ENCODE measurements at regions not wholly inside any gene's neighbourhood (a gene's known extent, or its start where the extent isn't known, plus 50 kb on each side); places are given as distances from the start of the nearest gene placed in this dataset.

DNA sequence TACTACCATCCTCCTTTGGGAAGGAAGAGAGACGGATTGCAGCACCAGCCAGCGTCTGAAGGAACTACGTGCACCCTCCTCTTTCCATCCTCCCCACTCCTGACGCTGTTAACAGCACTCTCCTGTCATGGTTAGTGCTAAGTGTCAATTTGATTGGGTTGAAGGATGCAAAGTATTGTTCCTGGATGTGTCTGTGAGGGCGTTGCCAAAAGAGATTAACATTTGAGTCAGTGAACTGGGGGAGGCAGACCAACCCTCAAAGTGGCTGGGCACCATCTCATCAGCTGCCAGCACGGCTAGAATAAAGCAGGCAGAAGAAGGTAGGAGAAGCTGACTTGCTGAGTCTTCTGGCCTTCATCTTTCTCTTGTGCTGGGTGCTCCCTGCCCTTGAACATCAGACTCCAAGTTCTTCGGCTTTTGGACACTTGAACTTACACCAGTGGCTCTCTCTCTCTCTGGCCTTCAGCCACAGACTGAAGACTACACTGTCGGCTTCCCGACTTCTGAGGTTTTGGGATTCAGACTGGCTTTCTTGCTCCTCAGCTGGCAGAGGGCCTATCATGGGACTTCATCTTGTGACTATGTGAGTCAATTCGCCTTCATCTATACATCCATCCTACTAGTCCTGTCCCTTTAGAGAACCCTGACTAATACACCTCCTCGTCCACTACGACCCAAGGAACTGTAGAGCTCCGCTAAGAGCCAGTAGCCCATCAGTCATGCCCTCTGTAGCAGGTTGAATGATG, 128.2 kb upstream of the HES1 start:
- no peak overlapping the region for H3K4me3 ChIP-seq
- H3K27ac ChIP-seq: no peak overlapping the region
- peaks cover 29% of the 10 kb centered on the region for H3K4me1 ChIP-seq (replicated peaks)
- DNase-seq (ENCODE audit: low read depth in 1 of 2, low spot score in 2 of 2): no peak
- no peaks in the 10 kb centered on the region for H3K27me3 ChIP-seq (replicated peaks)
- no peaks in the 10 kb centered on the region for H3K9me3 ChIP-seq (replicated peaks)
- no peaks in the 10 kb centered on the region for H3K36me3 ChIP-seq

GRCh38 chr3:194009019-194009418, 126.9 kb upstream of the HES1 start:
- no peak for DNase-seq (ENCODE audit: low read depth in 1 of 2, low spot score in 2 of 2)

DNA sequence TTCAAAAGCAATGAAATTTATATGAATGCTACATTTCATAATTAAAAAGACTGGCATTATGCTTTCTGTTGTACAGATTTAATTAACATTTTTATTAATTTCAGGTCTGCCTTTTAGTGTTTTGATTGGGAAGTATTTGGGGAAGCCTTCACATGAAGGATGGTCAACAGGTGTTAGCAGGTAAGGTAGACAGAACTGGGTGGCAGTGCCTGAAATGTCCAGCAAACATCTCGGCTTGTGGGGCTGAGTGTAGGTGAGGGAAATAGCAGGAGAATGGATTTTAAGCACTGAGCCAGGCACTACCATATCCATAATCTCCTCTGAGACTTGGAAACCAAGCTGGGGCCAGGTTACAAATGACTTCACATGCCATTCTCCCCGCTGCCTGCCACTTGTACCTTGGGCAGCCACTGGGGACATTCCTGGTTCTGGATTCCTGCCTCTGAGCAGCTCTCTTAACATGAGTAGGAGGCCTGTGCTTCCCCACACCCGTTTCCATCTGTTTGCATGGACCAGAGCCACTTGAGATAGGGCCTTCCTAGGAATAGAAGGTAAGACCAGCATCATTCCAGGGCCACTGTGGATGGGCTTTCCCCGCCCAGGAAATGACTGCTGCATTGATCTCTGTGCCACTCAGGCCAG, 125.9 kb upstream of the HES1 start:
- Histone ChIP-seq H3K27ac (no peak overlapping the region), H3K27me3 (replicated peaks) (no peaks in the 10 kb centered on the region), H3K36me3 (no peaks in the 10 kb centered on the region), H3K9me3 (replicated peaks) (no peaks in the 10 kb centered on the region), H3K4me1 (replicated peaks) (peaks cover 7% of the 10 kb centered on the region), H3K4me3 (no peak overlapping the region)
- no peak for DNase-seq (ENCODE audit: low read depth in 1 of 2, low spot score in 2 of 2)

More at GRCh38 chr3:194009019-194009418, 126.9 kb upstream of the HES1 start:
- H3K36me3 ChIP-seq: no peaks in the 10 kb centered on the region
- peaks cover 17% of the 10 kb centered on the region for H3K4me1 ChIP-seq (replicated peaks)
- no peaks in the 10 kb centered on the region for H3K27me3 ChIP-seq (replicated peaks)
- no peaks in the 10 kb centered on the region for H3K9me3 ChIP-seq (replicated peaks)
- H3K4me3 ChIP-seq: no peak overlapping the region
- no peak overlapping the region for H3K27ac ChIP-seq

DNA sequence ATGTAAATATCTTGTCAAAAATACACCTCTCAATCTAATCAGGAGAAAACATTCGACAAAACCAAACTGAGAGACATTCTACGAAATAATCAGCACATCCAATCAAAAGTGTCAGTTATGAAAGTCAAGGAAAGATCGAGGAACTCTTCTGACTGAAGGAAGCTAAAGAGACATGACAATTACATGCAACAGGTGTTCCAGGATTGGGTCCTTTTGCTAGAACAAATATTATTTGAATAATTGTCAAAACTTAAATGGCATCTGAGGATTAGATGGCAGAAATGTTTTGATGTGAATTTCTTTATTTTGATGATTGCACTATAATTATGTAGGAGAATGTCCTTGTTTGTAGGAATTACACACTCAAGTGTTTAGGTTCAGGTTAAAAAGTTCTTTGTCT, 124.1 kb upstream of the HES1 start:
- Histone ChIP-seq H3K36me3 (no peaks in the 10 kb centered on the region), H3K27ac (no peak overlapping the region), H3K27me3 (replicated peaks) (no peaks in the 10 kb centered on the region), H3K4me3 (no peak overlapping the region), H3K4me1 (replicated peaks) (0 out of 2 replicates have a peak, but pooled peaks cover 3% of the 10 kb centered on the region), H3K9me3 (replicated peaks) (no peaks in the 10 kb centered on the region)
- no peak for DNase-seq (ENCODE audit: low read depth in 1 of 2, low spot score in 2 of 2)

GRCh38 chr3:194013928-194014327, 122.0 kb upstream of the HES1 start:
- Histone ChIP-seq H3K27me3 (replicated peaks) (no peaks in the 10 kb centered on the region), H3K36me3 (no peaks in the 10 kb centered on the region), H3K27ac (no peak overlapping the region), H3K4me3 (no peak overlapping the region), H3K9me3 (replicated peaks) (no peaks in the 10 kb centered on the region), H3K4me1 (replicated peaks) (0 out of 2 replicates have a peak, but pooled peaks cover 3% of the 10 kb centered on the region)
- no peak for DNase-seq (ENCODE audit: low read depth in 1 of 2, low spot score in 2 of 2)

DNA sequence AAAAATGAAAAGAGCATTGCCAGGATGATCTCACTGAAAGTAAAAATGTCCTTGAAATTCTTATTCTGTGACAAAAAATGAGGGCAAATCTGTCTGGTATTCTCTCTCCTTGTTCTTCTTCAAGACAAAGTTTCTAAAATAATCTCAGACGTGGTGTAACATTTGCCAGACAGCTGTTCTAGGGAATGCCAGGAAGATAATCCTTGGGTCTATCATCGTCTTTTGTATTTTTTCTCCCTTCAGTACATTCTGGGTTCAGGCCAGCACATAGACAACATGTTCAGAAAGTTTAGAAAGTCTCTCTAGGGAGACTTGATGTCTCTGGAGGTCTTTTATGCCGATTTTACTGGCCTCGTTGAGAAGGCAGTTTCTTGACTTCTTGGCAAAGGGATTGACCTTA, 121.2 kb upstream of the HES1 start:
- Histone ChIP-seq H3K4me3 (no peak overlapping the region), H3K27me3 (replicated peaks) (no peaks in the 10 kb centered on the region), H3K4me1 (replicated peaks) (0 out of 2 replicates have a peak, but pooled peaks cover 3% of the 10 kb centered on the region), H3K36me3 (no peaks in the 10 kb centered on the region), H3K27ac (no peak overlapping the region), H3K9me3 (replicated peaks) (no peaks in the 10 kb centered on the region)
- DNase-seq (ENCODE audit: low read depth in 1 of 2, low spot score in 2 of 2): no peak

DNA sequence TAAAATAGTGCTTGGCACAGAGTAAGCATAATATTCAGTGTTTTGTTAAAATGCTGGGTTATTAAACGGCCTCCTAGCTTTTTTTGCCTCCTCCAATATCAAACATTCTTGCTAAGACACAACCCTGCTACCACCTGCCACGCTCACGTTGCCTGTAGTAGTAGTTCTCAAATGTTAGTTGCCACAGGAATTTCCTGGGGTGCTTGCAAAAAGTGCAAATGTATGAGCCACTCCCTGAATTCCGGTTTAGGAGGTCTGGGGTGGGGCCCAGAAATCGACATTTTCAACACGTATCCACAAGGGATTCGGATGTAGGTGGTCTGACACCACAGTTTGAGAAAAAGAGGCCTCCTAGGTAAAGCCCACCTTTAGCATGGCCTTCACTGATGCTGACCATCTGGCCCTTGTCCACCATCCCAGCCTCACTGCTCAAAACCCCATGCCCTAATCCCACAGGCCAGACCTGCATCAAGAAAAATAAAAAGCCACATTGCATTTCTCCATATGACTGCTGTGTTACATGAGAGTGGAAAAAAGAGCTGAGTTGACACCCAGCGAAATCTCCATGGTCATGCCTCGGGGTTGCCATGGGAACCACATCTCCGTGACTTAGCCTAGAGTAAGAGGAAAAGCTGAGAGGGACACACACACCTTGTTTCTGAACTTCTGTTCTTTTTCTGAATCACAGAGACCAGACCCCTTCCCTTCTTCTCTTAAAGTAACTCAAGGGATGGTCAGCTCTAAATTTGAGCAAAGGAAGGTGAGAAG, 116.4 kb upstream of the HES1 start:
- DNase-seq (ENCODE audit: low read depth in 1 of 2, low spot score in 2 of 2): no peak
- no peak overlapping the region for H3K4me3 ChIP-seq
- no peaks in the 10 kb centered on the region for H3K36me3 ChIP-seq
- no peak overlapping the region for H3K27ac ChIP-seq
- H3K9me3 ChIP-seq (replicated peaks): no peaks in the 10 kb centered on the region
- H3K4me1 ChIP-seq (replicated peaks): 0 out of 2 replicates have a peak, but pooled peaks cover 10% of the 10 kb centered on the region
- no peaks in the 10 kb centered on the region for H3K27me3 ChIP-seq (replicated peaks)

DNA sequence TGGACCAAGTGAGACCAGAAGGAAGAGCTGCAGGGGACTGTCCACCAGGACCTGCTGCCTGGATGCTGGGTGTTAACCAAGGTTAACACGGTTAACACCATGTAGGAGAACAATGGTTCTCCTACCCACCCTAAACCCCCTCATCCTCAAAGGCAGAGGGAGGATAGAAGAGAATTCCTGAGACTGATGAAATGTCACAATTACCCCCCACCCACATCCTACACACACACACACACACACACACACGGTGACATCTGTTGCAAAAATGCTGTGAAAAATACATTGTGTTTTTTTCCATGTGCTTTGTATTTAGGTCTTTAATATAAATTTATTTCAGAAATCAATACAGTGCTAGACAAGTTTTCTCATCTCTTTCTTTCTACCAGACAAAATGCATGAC, 113.9 kb upstream of the HES1 start:
- H3K27ac ChIP-seq: no peak overlapping the region
- no peaks in the 10 kb centered on the region for H3K36me3 ChIP-seq
- no peaks in the 10 kb centered on the region for H3K9me3 ChIP-seq (replicated peaks)
- H3K4me3 ChIP-seq: no peak overlapping the region
- H3K27me3 ChIP-seq (replicated peaks): no peaks in the 10 kb centered on the region
- no peak for DNase-seq (ENCODE audit: low read depth in 1 of 2, low spot score in 2 of 2)
- H3K4me1 ChIP-seq (replicated peaks): 0 out of 2 replicates have a peak, but pooled peaks cover 10% of the 10 kb centered on the region

GRCh38 chr3:194022816-194023215, 113.1 kb upstream of the HES1 start:
- no peaks in the 10 kb centered on the region for H3K27me3 ChIP-seq (replicated peaks)
- no peaks in the 10 kb centered on the region for H3K36me3 ChIP-seq
- 0 out of 2 replicates have a peak, but pooled peaks cover 10% of the 10 kb centered on the region for H3K4me1 ChIP-seq (replicated peaks)
- no peaks in the 10 kb centered on the region for H3K9me3 ChIP-seq (replicated peaks)
- no peak overlapping the region for H3K27ac ChIP-seq
- no peak overlapping the region for H3K4me3 ChIP-seq
- DNase-seq (ENCODE audit: low read depth in 1 of 2, low spot score in 2 of 2): no peak

DNA sequence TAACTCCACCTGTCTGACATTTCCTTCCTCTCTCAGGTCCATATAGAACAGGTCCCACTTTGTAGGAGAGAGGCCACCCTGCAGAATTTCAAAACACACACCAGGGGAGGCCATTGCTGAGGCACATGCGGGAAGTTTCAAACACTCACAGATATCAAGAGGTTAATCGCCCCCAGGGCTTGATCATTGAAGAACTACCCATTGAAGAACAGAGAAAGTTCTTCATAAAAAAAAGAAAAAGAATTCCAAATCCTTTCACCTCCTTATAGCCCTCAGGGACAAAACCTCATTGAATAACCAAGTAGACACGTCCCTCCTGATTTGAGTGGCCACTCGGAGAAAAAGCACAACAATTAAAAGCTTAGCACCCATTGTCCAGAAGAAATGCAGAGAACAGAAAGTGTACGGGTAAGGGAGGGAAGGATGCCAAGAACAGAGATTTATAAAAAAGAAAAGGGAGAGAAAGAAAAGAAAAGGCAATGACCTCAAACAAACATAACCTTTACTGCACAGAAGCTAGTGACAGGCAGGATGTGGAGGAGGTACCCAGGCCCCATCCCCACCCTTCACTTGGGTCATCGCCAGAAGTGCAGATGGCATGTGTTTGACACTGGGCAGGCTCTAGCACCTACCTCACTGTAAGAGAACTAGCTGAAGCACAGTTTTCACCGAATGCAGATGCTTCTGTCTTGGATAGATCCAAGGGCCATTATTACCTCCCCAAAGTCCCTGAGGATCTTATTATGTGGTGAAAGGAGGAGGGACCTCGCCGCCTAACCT, 112.3 kb upstream of the HES1 start:
- Histone ChIP-seq H3K4me1 (replicated peaks) (0 out of 2 replicates have a peak, but pooled peaks cover 10% of the 10 kb centered on the region), H3K27me3 (replicated peaks) (no peaks in the 10 kb centered on the region), H3K36me3 (no peaks in the 10 kb centered on the region), H3K9me3 (replicated peaks) (no peaks in the 10 kb centered on the region), H3K27ac (no peak overlapping the region), H3K4me3 (no peak overlapping the region)
- DNase-seq (ENCODE audit: low read depth in 1 of 2, low spot score in 2 of 2): no peak

- no peaks in the 10 kb centered on the region for H3K27me3 ChIP-seq (replicated peaks)
- 0 out of 2 replicates have a peak, but pooled peaks cover 10% of the 10 kb centered on the region for H3K4me1 ChIP-seq (replicated peaks)
- no peak overlapping the region for H3K4me3 ChIP-seq
- no peak overlapping the region for H3K27ac ChIP-seq
- H3K36me3 ChIP-seq: no peaks in the 10 kb centered on the region
- no peak for DNase-seq (ENCODE audit: low read depth in 1 of 2, low spot score in 2 of 2)
- H3K9me3 ChIP-seq (replicated peaks): no peaks in the 10 kb centered on the region
Observed at GRCh38 chr3:194025119-194025518, 110.8 kb upstream of the HES1 start.

DNA sequence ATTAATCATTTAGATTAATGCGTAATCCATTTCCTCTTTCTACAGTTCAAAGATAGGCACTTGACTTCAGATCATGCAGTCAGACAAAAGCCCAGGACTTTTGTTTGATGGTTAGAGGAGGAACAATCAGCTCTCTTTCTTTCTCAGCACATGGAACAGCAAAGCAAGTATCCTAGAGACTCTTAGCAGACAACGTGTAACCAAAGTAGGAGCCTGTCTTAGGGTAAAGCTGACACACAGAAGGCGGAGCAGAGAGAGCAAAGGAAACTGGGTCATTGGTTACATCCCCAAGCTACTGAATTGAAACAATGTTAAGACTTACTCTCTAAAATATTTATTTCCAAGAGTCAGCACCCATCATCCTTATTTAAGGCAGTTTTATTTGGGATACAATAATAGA, 110.0 kb upstream of the HES1 start:
- no peaks in the 10 kb centered on the region for H3K9me3 ChIP-seq (replicated peaks)
- 0 out of 2 replicates have a peak, but pooled peaks cover 10% of the 10 kb centered on the region for H3K4me1 ChIP-seq (replicated peaks)
- no peaks in the 10 kb centered on the region for H3K27me3 ChIP-seq (replicated peaks)
- H3K27ac ChIP-seq: no peak overlapping the region
- no peak overlapping the region for H3K4me3 ChIP-seq
- no peak for DNase-seq (ENCODE audit: low read depth in 1 of 2, low spot score in 2 of 2)
- no peaks in the 10 kb centered on the region for H3K36me3 ChIP-seq

DNA sequence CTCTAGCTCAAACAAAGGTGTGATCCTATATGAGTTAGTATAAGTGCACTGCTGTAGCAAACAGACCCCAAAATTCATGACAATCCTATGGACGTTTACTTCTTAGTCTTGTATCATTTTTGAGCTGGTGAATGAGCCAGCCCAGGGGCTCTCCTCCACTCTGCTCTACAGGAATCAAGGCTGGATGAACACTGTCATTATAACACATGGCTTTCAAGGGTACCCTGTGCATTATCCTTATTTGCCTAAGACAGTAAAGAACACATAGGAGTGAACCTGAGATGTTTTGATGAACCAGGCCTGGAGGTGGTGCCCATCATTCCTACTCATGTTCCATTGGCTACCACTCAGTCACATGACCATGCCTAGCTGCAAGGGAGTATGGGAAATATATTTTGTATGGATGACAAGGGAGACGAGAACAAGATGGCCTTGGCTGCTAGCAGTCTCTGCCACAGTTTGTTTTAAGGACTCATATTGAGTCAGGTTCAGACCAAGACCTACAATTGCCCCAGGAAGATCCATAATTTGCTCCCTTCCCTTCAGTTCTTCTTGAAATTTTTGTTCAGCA, 107.4 kb upstream of the HES1 start:
- Histone ChIP-seq H3K4me1 (replicated peaks) (0 out of 2 replicates have a peak, but pooled peaks cover 5% of the 10 kb centered on the region), H3K4me3 (no peak overlapping the region), H3K36me3 (no peaks in the 10 kb centered on the region), H3K27me3 (replicated peaks) (no peaks in the 10 kb centered on the region), H3K9me3 (replicated peaks) (no peaks in the 10 kb centered on the region), H3K27ac (no peak overlapping the region)
- DNase-seq (ENCODE audit: low read depth in 1 of 2, low spot score in 2 of 2): no peak
